Esophagus muscularis mucosa (tissue), 4 donors: ENCODE measurements at regions not wholly inside any gene's neighbourhood (a gene's known extent, or its start where the extent isn't known, plus 50 kb on each side); places are given as distances from the start of the nearest gene placed in this dataset.

Experiments
- DNase-seq: peaks from one replicate; pipeline ENCODE4 v3.0.0-alpha.2; 2017; ENCODE audit errors: extremely low spot score
- H3K27ac ChIP-seq, 4 donors: fragments of 200-600 bp; sonication (generic); replicated peaks in 1 of 4; 1 replicate in 3 of 4; 2 replicates in 1 of 4; pipeline ENCODE4 v1.5.1; 2016 to 2019; ENCODE audit warnings: mild to moderate bottlenecking in 1 of 4
- H3K27me3 ChIP-seq, 4 donors: fragments of 200-600 bp; sonication (generic); one replicate each; pipeline versions ENCODE4 v1.5.1 to v1.6.0; 2016 to 2019
- H3K36me3 ChIP-seq, 4 donors: fragments of 200-600 bp; sonication (generic); one replicate each; pipeline ENCODE4 v1.5.1; 2016 to 2019
- H3K4me1 ChIP-seq, 4 donors: fragments of 200-600 bp; sonication (generic); one replicate each; pipeline ENCODE4 v1.5.1; 2016 to 2019
- H3K4me3 ChIP-seq, 4 donors: fragments of 200-600 bp; sonication (generic); 1 replicate in 2 of 4; 2 replicates in 2 of 4; pipeline ENCODE4 v1.5.1; 2016 to 2019; ENCODE audit warnings: mild to moderate bottlenecking in 4 of 4, moderate library complexity in 1 of 4
- H3K9me3 ChIP-seq, 4 donors: fragments of 200-600 bp; sonication (generic); 1 replicate in 3 of 4; 2 replicates in 1 of 4; pipeline ENCODE4 v1.5.1; 2016 to 2019
- EP300 ChIP-seq: sonication (generic); formaldehyde crosslinking; IDR thresholded peaks from one replicate; pipeline ENCODE4 v1.6.1; 2017; ENCODE audit warnings: antibody characterized with exemption
- POLR2A ChIP-seq: fragments of 450-650 bp; IDR thresholded peaks from one replicate; pipeline ENCODE4 v1.6.1; 2017; ENCODE audit warnings: antibody characterized with exemption, moderate library complexity, mild to moderate bottlenecking, low read depth
- POLR2AphosphoS5 ChIP-seq, 2 donors: sonication (generic); formaldehyde crosslinking; IDR thresholded peaks; one replicate each; pipeline ENCODE4 v1.6.1; 2017; ENCODE audit warnings: antibody characterized with exemption in 2 of 2
- WGBS: methylation state at CpG from one replicate; pipeline ENCODE4 v1.1.5; 2018; 5-methylcytosine and 5-hydroxymethylcytosine counted together
- intact Hi-C: fragments of 100-400 bp; cut with DNase I; formaldehyde crosslinking; loops from one replicate; pipeline ENCODE4 v1.15.1; 2023
- TF ChIP-seq, protein P1 (sequence below), 3 experiments: fragments of 200-600 bp in 2 of 3; fragments of 450-650 bp in 1 of 3; sonication (generic) in 2 of 3; IDR thresholded peaks; one replicate each; pipeline ENCODE4 v1.5.1; 2017 to 2019; ENCODE audit warnings: antibody characterized with exemption in 3 of 3, mild to moderate bottlenecking in 2 of 3, moderate library complexity in 1 of 3

DNA sequence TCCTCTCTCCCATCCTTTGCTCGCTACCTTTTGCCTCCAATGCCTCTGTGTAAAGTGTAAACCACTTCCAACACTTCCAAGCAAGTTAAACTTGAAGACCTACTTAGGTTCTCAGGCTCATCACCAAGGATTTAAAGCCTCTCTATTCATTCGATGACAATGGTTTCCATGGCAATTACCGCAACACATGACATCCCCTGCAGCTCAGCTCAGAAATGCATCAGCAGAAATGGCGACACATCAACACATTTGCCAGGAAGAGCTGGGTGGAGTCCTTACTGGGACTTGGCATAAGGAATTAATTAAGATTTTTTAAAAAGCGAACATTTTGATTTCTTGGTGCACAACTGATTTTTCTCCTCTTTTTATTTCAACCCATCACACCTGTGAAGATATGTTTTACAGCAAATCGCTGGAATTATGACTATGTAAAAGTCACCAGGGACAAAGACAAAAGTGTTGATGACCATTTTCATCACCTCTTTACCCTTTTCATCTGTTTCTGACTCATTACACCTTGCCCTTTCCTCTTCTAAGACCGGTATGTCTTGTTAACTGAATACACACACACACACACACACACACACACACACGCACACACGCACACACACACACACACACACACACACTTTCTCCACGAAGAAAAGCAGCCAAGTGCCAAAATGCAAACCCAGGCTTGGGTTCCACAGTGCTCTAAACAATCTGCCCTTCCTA is 453.4 kb upstream of the CELF2 start:
- no peak for TF ChIP-seq POLR2AphosphoS5 (IDR thresholded peaks at IDR 0.05)
- TF ChIP-seq, protein P1, sequence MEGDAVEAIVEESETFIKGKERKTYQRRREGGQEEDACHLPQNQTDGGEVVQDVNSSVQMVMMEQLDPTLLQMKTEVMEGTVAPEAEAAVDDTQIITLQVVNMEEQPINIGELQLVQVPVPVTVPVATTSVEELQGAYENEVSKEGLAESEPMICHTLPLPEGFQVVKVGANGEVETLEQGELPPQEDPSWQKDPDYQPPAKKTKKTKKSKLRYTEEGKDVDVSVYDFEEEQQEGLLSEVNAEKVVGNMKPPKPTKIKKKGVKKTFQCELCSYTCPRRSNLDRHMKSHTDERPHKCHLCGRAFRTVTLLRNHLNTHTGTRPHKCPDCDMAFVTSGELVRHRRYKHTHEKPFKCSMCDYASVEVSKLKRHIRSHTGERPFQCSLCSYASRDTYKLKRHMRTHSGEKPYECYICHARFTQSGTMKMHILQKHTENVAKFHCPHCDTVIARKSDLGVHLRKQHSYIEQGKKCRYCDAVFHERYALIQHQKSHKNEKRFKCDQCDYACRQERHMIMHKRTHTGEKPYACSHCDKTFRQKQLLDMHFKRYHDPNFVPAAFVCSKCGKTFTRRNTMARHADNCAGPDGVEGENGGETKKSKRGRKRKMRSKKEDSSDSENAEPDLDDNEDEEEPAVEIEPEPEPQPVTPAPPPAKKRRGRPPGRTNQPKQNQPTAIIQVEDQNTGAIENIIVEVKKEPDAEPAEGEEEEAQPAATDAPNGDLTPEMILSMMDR (IDR thresholded peaks at IDR 0.05) = no peak
- TF ChIP-seq EP300 = no peak
- no peak for TF ChIP-seq POLR2A
- Histone ChIP-seq H3K36me3 (no peaks in the 10 kb centered on the region), H3K27me3 (no peaks in the 10 kb centered on the region), H3K4me3 (no peak overlapping the region), H3K27ac (no peak overlapping the region), H3K9me3 (no peaks in the 10 kb centered on the region), H3K4me1 (no peaks in the 10 kb centered on the region)
- intact Hi-C loops = no loop called here
- DNase-seq = no peak
- 63% methylated on average over 10 of the region's 10 CpGs for WGBS

DNA sequence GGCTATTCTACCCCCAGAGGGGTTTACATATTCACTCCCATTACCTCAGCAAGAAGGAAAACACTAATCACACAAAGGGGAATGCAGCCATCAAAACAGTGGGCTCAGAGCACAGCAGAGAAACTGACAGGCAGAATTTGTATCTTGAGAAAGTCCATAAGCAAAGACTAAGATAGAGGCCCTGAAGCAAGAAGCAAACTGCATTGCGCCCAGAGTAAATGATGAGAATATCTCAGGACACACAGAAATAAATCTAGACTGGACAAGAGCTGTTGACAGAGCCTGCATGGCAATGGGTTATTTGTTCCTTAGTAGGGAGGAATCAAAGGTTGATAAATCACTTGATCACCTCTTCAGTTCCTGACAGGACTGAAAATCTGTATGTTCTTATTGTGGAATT is 440.7 kb upstream of the CELF2 start:
- no peak for DNase-seq
- H3K27me3 ChIP-seq = no peaks in the 10 kb centered on the region
- 100% methylated on average over 1 of the region's 1 CpG for WGBS
- no peak overlapping the region for H3K27ac ChIP-seq
- no peaks in the 10 kb centered on the region for H3K36me3 ChIP-seq
- H3K4me3 ChIP-seq = no peak overlapping the region
- no peaks in the 10 kb centered on the region for H3K4me1 ChIP-seq
- TF ChIP-seq, protein P1 (IDR thresholded peaks at IDR 0.05) = no peak
- TF ChIP-seq EP300 (no peak), POLR2A (no peak), POLR2AphosphoS5 (IDR thresholded peaks at IDR 0.05) (no peak)
- intact Hi-C loops = no loop called here
- H3K9me3 ChIP-seq = no peaks in the 10 kb centered on the region

DNA sequence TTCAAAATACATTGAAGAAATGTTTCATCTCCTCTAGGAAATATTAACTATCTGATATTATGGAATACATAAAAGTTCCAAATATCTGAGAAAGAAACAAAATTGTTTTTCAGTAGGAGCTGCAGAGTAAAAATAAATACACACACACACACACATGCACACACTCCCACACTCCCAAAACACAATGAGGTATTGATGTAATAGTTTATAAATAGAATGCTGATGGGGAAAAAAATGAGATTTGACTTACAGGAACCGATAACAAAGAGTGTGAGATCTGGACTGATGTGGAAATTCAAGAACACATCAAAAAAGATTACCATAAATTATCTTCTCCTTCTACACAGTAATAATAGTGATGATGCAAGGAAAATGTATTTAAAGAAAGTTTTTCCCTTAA is 438.0 kb upstream of the CELF2 start:
- Histone ChIP-seq H3K4me1 (no peaks in the 10 kb centered on the region), H3K9me3 (no peaks in the 10 kb centered on the region), H3K27me3 (no peaks in the 10 kb centered on the region), H3K36me3 (no peaks in the 10 kb centered on the region), H3K27ac (no peak overlapping the region), H3K4me3 (no peak overlapping the region)
- intact Hi-C loops = no loop called here
- TF ChIP-seq POLR2AphosphoS5 (IDR thresholded peaks at IDR 0.05) = no peak
- no peak for TF ChIP-seq POLR2A
- TF ChIP-seq, protein P1 (IDR thresholded peaks at IDR 0.05) = no peak
- no peak for TF ChIP-seq EP300
- DNase-seq = no peak
- WGBS = 67% methylated on average over 1 of the region's 1 CpG

DNA sequence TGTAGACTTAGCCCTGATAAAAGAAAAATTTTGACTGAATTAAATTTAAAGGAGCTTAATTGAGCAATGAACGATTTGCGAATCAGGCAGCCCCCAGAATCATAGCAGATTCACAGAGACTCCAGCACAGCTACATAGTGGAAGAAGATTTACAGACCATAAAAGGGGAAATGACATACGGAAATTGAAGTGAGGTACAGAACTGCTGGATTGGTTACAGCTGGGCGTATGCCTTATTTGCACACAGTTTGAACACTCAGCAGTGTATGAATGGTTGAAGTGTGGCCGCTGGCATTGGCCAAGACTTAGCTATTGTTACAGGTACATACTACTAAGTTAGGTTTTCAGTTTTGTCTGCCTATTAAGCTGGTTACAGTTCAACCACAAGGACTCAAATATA is 433.5 kb upstream of the CELF2 start:
- 79% methylated on average over 5 of the region's 5 CpGs for WGBS
- no peak for DNase-seq
- H3K27ac ChIP-seq = no peak overlapping the region
- no peaks in the 10 kb centered on the region for H3K36me3 ChIP-seq
- H3K4me3 ChIP-seq = no peak overlapping the region
- H3K27me3 ChIP-seq = no peaks in the 10 kb centered on the region
- no peak for TF ChIP-seq POLR2A
- TF ChIP-seq, protein P1 (IDR thresholded peaks at IDR 0.05) = no peak
- no peak for TF ChIP-seq EP300
- TF ChIP-seq POLR2AphosphoS5 (IDR thresholded peaks at IDR 0.05) = no peak
- no peaks in the 10 kb centered on the region for H3K9me3 ChIP-seq
- intact Hi-C loops = no loop called here
- H3K4me1 ChIP-seq = peaks cover 0 to 11% (median 6%) of the 10 kb centered on the region in 4 donors
